GM19238 (cell line): ENCODE measurements at regions not wholly inside any gene's neighbourhood (a gene's known extent, or its start where the extent isn't known, plus 50 kb on each side); places are given as distances from the start of the nearest gene placed in this dataset.

Source experiments
- DNase-seq: peaks from one replicate; pipeline ENCODE4 v3.0.0; 2011; ENCODE audit warnings: low spot score; ENCODE audit not compliant: insufficient read length

- no peak for DNase-seq
Observed at GRCh38 chr5:82347201-82347865, 69.2 kb upstream of the RPS23 start.

DNA sequence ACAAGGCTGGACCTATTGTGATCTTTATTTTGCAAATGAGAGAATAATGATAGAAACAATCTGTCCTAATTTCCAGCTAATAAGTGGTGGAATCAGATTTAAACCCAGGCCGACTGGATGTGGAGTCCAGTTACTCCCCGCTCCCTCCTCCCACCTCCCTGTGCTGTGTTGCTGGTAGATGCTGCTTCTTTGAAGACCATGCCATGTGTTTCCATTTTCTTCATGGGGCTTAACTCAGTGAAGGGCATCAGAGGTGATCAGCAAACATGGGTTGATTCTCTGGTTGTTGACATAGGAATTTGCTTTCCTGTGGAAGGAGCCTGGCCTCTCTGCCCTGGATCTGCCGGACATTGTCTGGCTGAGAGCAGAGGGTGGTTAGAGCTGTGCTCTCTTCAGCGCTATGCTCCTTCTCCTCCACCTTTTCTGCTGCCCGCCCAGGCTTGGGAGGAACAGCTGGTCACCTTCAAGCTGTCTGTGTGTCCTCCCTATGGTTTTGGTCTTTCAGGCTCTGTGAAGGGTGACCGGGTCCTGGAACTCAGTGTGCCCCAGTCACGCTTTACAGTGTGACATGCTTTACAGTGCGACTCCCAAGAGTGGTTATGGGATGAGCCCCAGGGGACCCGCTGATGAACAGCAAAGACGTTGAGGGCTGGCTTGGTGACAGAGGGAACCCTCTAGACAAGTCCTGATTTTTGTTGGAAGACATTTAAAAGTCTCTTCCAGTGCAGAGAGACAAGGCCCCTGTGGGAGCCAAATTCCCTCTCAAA, 68.4 kb upstream of the RPS23 start:
- DNase-seq = no peak

- no peak for DNase-seq
Observed at GRCh38 chr5:82345108-82345507, 67.0 kb upstream of the RPS23 start.

DNA sequence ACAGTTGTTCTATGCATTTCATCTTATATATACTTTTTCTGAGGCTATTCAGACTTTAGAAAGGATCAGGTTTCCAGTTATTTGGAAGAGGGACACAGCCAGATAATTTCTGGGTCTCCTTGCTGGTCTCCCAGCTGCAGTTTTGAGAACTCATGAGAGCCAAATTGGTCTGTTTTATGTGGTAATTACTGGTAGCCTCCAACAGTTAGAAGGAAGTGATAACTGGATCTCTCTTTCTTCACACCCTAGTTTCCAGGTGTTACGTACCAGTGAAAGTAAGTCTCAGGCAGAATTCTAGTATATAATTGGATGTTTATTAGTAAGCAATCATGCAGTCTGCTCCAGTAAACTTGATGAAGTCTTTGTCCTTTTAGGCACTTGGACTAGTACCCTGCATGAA, 63.2 kb upstream of the RPS23 start:
- DNase-seq = no peak

GRCh38 chr5:82340799-82341198, 62.6 kb upstream of the RPS23 start:
- no peak for DNase-seq

DNA sequence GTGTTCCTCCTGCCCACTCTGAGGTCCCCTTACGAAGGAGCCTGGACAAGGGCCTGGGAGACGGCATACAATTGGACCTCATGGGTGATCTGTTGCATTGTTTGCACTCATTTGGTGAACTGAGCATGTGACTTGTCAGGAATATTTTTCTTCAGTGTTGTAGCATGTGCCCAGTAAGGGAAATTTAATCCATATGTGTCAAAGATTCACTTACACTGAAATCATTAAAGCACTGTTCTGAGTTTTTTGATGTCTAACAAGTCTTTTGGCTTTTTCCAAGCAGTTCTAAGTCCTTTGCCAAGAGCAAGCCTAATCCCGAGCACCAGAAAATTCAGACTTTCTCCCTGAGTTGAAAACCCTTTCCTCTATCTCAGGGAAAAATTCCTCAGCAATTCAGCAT, 61.6 kb upstream of the RPS23 start:
- DNase-seq = no peak

DNA sequence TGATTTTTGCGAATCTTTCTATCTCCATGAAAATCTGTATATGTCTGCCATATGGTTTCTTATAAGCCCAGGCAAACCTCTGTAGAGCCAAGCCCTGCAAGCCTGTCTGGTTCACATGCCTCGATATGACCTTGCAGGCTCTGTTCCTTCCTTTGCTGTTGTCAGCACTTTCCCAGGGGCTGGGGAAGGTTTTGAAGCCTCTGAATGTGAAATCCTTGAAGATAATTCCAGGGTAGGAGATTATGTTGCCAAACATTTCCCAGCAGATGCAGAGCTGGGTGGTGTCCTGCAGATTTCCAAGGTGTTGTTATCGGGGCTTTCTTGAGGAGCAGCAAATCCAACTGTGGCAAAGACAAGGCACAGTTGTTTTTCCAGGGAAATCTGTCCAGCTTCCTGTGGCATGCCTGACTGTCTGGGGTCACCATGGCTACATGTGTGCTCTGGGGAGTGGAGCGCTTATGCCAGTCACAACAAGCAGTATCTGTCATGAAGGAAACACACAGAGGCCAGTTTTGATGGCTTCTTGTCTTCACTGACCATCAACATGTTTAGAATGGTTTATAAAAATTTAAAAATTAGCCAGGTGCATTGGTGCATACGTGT, 60.7 kb upstream of the RPS23 start:
- no peak for DNase-seq

GRCh38 chr5:82336959-82337351, 58.8 kb upstream of the RPS23 start:
- DNase-seq = no peak

DNA sequence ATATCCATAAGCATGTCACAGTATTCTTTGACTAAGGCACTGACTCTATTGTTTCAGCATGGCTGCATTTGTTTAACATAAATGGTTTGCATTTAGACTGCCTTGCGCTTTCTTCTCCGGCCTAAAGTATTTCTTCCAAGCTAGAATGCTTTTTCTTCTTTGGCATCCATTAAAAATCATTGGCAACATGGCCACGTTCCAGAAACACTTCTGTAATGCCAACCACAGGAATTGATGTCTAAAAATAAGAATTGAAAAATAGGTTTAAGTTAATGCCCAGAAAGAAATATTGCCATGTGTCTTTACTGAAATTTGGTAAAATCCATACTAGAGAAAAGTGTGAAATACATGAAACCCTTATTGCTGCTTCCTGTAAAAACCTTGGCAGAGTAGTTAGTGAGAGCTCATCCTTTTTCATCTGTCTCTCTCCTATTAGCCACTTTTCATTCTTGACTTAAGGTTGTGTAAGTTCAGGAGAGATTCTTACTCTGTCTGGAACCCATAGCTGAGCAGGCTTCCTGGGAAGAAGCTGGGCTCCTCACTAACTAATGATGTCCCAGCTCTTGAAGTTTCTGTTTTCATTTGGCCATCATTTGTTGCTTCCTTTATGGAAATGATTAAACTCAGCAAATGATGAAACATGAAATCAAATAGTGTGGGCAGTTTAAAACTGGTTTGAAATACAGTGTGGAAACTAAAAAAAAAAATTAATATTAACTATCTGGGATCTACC, 58.2 kb upstream of the RPS23 start:
- no peak for DNase-seq

- DNase-seq = no peak
Observed at GRCh38 chr5:82335806-82336205, 57.7 kb upstream of the RPS23 start.

GRCh38 chr5:82334856-82335255, 56.7 kb upstream of the RPS23 start:
- DNase-seq = no peak

DNA sequence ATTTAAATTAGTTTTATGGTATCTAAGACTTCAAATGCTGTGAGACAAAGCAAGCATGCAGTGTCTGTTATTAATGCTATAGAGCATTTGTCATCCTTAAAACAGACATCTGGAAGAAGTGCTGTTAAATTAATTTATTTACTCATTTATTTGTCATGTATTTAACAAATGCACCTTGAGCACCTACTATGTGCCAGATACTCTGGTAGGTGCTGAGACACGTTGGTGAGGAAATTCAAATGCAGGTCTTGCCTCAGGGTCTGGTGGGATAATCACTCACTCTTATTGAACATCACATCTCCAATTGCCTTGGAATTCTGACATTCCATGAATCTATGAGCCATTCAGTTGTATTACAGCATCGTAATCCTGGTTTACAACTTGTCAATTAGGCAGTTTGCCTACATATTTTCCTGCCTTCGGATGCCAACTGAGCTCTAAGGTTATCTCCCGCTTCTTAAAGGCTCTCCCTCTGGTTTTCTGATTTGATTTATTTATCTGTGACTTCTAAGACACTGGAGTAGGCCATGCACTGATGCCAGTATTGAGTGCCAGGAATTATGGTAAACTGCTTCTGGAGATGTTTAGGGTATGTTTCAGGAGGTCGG, 56.0 kb upstream of the RPS23 start:
- no peak for DNase-seq

- DNase-seq = no peak
Observed at GRCh38 chr5:82332886-82333615, 54.9 kb upstream of the RPS23 start.

DNA sequence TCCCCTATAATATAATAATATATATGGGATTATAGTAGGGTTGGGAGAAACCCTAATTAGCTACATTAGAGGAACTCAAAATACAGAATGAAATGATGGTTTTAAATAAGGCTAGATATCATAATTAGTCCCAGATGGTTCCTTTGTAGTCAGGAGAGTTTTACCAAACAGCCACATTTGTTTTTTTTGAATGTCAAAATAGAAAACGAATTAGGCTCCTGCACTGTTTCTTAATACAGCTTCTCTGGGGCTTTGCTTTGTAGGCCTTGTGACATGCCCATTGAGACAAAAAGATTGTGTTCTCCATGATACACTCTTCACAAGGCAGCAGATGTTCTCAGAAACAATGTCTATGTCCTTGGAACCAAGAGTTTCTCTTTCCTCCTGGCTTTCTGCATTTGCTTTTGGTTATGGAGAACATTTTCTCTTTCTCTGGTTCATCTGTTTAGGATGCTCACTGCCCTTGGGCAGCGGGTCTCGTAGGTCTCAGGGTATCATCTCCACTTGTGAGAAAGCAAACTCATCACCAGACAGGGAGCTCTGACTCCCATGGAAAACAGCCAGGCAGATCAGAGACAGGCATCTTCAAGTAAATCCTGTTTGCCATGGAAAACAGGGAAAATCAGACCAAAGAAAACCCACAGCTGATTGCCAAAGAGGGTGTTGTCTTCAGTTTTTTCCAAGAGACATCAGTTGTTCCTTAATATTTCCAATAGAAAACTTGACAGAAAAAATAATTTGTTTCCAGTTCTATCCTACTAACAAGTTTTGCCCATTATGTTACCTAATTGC, 54.1 kb upstream of the RPS23 start:
- DNase-seq = no peak

DNA sequence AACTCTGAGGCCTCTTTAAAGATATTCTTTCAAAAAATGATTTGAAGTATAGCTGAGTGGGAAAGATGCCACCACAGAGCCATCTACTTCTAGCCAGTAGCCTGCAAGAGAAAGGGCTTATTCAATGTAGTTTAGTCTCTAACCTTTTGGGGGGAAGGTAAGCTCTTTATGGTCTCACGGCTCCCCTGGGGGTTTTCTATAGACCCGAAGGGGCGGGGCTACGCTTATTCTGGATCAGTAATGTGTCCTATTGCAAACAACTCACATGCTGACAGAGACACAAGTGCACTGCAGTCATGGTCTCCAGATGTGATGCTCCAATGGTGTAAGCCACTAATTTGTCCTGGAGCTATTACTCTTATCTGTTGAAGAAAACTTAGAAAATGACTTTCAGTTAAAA, 53.4 kb upstream of the RPS23 start:
- DNase-seq = no peak

GRCh38 chr5:82330530-82331270, 52.5 kb upstream of the RPS23 start:
- no peak for DNase-seq

- DNase-seq = no peak
Observed at GRCh38 chr5:82329393-82329792, 51.2 kb upstream of the RPS23 start.
